AG10803 (cell line): ENCODE measurements at regions not wholly inside any gene's neighbourhood (a gene's known extent, or its start where the extent isn't known, plus 50 kb on each side); places are given as distances from the start of the nearest gene placed in this dataset.
A peak's percentile ranks its signal among the peaks of the same experiment; 100 is the strongest.

Source experiments
- DNase-seq: peaks from one replicate; pipeline ENCODE4 v3.0.0; 2010; ENCODE audit warnings: low read depth
- H3K4me3 ChIP-seq: 2 replicates; pipeline ENCODE4 v1.5.1; 2011; ENCODE audit warnings: mild to moderate bottlenecking, low read length, control low read depth
- TF ChIP-seq, protein P1 (sequence below): conservative IDR thresholded peaks from 2 replicates; pipeline ENCODE4 v1.5.1; 2011; ENCODE audit warnings: mild to moderate bottlenecking, low read length, control low read depth, inconsistent platforms

DNA sequence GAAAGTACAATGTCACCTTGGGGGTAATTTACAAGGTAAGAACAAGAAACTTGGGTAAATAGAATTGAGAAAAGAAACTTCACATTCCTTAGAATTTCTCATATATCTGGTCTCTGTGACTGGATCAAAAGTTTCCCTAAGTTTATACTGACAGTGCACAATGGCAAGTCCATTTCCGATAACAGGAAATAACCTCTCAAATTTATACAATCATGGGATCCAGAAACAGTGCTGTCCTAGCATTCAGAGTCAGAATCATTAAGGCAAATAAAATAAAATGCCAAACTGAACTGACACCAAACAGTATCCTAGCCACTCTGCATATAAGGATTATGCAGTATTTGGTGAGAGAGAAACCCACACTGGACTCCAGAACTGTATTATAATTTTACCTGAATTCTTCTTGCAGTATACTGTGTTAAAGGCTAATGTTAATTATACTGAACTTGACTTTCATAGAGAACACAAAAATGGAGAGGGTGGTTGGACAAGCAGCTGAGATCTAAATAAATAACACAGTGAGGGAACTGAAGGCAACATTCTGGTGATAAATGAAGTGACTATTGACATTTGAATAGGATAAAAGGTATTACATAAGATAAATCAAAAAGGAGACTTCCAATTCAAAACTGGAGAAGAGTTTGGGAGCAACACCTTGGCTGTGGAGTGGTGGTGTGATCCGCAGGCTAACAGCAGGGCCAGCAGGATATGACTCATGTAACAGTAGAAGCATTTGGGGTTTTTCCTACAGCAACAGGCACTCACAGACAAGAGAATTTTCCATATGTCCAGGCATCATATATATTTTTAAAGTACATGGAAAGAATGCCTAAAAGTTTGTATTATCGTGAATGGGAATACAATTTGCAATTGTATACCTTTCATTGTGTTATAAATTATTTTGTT is 932.5 kb upstream of the MIR17HG start:
- TF ChIP-seq, protein P1, sequence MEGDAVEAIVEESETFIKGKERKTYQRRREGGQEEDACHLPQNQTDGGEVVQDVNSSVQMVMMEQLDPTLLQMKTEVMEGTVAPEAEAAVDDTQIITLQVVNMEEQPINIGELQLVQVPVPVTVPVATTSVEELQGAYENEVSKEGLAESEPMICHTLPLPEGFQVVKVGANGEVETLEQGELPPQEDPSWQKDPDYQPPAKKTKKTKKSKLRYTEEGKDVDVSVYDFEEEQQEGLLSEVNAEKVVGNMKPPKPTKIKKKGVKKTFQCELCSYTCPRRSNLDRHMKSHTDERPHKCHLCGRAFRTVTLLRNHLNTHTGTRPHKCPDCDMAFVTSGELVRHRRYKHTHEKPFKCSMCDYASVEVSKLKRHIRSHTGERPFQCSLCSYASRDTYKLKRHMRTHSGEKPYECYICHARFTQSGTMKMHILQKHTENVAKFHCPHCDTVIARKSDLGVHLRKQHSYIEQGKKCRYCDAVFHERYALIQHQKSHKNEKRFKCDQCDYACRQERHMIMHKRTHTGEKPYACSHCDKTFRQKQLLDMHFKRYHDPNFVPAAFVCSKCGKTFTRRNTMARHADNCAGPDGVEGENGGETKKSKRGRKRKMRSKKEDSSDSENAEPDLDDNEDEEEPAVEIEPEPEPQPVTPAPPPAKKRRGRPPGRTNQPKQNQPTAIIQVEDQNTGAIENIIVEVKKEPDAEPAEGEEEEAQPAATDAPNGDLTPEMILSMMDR = no peak
- no peak overlapping the region for H3K4me3 ChIP-seq
- peak; percentile 55 for DNase-seq

DNA sequence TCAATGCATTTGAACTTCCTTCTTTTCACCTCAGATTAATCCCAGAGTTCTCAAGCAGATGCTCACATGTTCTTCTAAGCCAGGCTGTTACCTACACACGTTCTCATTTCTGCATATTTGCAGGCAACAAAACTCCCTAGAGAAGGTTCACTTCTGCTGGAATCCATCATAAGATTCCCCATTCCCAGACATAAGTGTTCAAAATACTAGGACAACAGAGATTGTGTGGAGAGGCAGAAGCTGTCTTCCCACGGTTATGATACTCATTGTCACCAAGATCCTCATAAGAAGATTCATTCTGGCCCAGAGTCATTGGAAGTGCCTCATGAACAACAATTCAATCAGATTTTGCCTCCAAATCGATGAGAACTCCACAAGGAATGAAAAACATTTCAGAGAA is 931.6 kb upstream of the MIR17HG start:
- TF ChIP-seq, protein P1 = no peak
- no peak for DNase-seq
- H3K4me3 ChIP-seq = no peak overlapping the region

DNA sequence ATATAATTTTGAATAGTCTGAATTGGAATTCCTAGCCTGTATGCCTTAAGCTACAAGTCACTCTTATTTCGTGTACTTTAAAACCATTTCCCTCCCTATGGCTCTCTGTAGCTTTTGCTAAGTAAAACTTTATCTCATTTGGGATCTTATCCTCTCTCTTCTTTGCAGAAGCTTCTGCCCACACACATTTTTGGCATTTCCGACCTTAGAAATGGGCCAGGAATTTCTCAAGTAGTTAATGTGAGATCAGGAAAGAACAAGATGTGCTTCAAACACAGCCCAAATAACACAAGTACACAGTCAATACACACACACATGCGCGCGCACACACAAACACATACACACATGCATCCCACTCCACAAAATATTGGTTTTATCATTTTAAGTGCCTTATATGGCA is 931.0 kb upstream of the MIR17HG start:
- no peak overlapping the region for H3K4me3 ChIP-seq
- TF ChIP-seq, protein P1 = no peak

DNA sequence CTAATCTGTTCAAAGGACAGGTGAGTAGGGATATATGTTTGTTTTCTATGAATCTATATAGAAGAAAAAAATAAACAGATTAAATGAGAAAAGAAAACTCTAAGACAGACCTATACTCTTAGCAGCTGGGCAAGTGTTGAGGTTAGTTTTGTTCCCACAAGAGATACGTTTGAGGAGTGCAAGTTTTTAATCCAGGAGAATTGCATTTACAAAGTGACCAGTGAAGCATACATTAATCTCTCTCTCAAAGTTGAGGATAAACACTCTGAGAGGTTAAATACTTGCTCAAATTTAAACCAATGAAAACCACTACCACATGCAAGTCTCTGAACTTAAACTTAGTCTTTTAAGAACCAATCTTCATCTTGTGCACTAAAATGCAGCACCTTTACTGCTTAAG is 930.5 kb upstream of the MIR17HG start:
- DNase-seq = no peak
- TF ChIP-seq, protein P1 = no peak
- H3K4me3 ChIP-seq = no peak overlapping the region

More for the DNA sequence above, 931.0 kb upstream of the MIR17HG start:
- DNase-seq = peak; percentile 80

- DNase-seq = no peak
- TF ChIP-seq, protein P1 = peak; percentile 18
- H3K4me3 ChIP-seq = no peak overlapping the region
Measured at GRCh38 chr13:90420683-90421082, 926.8 kb upstream of the MIR17HG start.

DNA sequence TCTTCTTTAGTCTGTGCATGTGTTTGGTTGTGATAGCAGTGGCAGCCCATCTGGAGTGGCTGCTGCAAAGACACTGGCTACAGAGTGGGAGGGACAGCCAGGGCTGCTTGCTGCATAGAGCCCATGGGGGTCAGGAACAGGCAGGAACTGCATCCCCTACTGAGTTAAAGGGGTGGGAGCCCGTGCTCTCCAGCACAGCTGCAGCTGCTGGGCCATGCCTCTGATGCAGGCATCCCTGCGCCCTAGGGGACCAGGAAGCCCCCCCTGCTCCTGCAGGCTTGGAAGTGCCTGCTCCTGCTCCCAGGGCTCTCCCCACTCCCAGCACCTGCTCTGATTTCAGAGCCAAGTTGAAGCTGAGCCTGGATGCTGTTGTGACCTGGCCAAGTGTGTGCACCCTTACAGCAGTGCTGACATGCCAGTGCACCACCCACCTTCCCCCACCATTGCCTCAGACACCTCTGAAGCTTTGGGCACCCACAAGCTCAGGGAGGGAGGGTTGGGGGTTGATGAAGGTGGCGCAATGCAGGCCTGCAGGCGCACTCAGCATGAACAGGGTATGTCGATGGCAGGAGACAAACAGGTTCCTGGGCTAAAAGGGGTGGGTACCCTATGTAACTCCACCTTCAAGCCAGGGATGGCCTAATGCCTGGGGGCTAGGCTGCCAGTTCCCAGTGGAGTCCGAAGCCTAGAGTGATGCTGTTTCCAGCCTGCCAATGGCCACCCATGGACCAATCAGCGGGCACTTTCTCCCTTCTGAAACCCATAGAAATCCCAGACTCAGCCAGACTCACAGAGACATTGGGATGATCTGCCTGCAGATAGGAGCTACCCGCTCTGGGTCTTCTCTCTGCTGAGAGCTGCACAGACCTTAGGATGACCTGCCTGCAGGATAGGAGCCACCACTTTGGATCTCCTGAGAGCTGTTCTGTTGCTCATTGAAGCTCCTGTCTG is 919.9 kb upstream of the MIR17HG start:
- TF ChIP-seq, protein P1 = no peak
- H3K4me3 ChIP-seq = no peak overlapping the region
- DNase-seq = no peak
